Ishikawa (cell line): ENCODE measurements at regions not wholly inside any gene's neighbourhood (a gene's known extent, or its start where the extent isn't known, plus 50 kb on each side); places are given as distances from the start of the nearest gene placed in this dataset.

Experiments used
- CEBPB ChIP-seq: IDR thresholded peaks from 2 replicates; pipeline ENCODE4 v1.6.1; 2012
- CREB1 ChIP-seq: IDR thresholded peaks from 2 replicates; pipeline ENCODE4 v1.6.1; 2012; ENCODE audit warnings: low read depth
- EGR1 ChIP-seq: IDR thresholded peaks from 2 replicates; pipeline ENCODE4 v1.6.1; 2012
- EP300 ChIP-seq: IDR thresholded peaks from 2 replicates; pipeline ENCODE4 v1.6.1; 2012; ENCODE audit warnings: borderline replicate concordance
- FOXM1 ChIP-seq: IDR thresholded peaks from 2 replicates; pipeline ENCODE4 v1.6.1; 2012; ENCODE audit warnings: low read depth, borderline replicate concordance
- NFIC ChIP-seq: IDR thresholded peaks from 2 replicates; pipeline ENCODE4 v1.6.1; 2012
- RAD21 ChIP-seq: IDR thresholded peaks from 2 replicates; pipeline ENCODE4 v1.6.1; 2012; ENCODE audit warnings: low read depth
- REST ChIP-seq: IDR thresholded peaks from 2 replicates; pipeline ENCODE4 v1.6.1; 2012; ENCODE audit warnings: low read depth, mild to moderate bottlenecking
- TAF1 ChIP-seq: IDR thresholded peaks from 2 replicates; pipeline ENCODE4 v1.6.1; 2012; ENCODE audit warnings: low read depth, mild to moderate bottlenecking
- TCF12 ChIP-seq: IDR thresholded peaks from 2 replicates; pipeline ENCODE4 v1.6.1; 2012; ENCODE audit warnings: low read depth
- TEAD4 ChIP-seq: IDR thresholded peaks from 2 replicates; pipeline ENCODE4 v1.6.1; 2012
- YY1 ChIP-seq: IDR thresholded peaks from 2 replicates; pipeline ENCODE4 v1.6.1; 2012; ENCODE audit warnings: low read depth
- ZBTB7A ChIP-seq: IDR thresholded peaks from 2 replicates; pipeline ENCODE4 v1.6.1; 2012; ENCODE audit warnings: low read depth
- TF ChIP-seq, protein P1 (sequence below): IDR thresholded peaks from 2 replicates; pipeline ENCODE4 v1.6.1; 2012
- TF ChIP-seq, protein P2 (sequence below): IDR thresholded peaks from 2 replicates; pipeline ENCODE4 v1.6.1; 2012

GRCh38 chr5:2684606-2685005 lies 66.9 kb downstream of the IRX2 start:
- TF ChIP-seq TEAD4, result no peak
- TF ChIP-seq NFIC, result no peak
- TF ChIP-seq TCF12, result no peak
- TF ChIP-seq, protein P1, sequence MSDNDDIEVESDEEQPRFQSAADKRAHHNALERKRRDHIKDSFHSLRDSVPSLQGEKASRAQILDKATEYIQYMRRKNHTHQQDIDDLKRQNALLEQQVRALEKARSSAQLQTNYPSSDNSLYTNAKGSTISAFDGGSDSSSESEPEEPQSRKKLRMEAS, result no peak
- no peak for TF ChIP-seq ZBTB7A
- no peak for TF ChIP-seq TAF1
- TF ChIP-seq CREB1, result no peak
- no peak for TF ChIP-seq RAD21
- TF ChIP-seq, protein P2, sequence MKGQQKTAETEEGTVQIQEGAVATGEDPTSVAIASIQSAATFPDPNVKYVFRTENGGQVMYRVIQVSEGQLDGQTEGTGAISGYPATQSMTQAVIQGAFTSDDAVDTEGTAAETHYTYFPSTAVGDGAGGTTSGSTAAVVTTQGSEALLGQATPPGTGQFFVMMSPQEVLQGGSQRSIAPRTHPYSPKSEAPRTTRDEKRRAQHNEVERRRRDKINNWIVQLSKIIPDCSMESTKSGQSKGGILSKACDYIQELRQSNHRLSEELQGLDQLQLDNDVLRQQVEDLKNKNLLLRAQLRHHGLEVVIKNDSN, result no peak
- no peak for TF ChIP-seq REST
- no peak for TF ChIP-seq EGR1
- no peak for TF ChIP-seq FOXM1
- no peak for TF ChIP-seq EP300
- TF ChIP-seq YY1, result no peak

DNA sequence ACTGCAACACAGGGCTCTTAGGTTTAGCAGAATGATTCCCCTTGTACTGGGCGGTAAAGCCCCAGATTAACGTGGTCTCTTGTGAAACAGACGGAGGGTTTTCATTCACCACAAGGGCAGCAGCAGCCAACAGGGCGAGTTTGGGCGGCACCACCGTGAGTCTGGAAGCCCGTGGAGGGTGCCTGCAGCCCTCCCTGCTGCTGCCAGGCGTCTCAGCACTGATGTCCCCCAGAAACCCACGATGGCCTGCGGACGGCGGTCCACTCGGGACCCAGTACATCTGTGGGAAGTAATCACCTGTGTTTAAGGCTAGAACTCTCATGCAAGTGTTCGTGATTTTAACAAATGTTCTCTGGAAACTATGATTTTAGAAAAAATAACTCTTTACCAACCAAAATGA lies 67.8 kb downstream of the IRX2 start:
- no peak for TF ChIP-seq EP300
- TF ChIP-seq CREB1, result no peak
- no peak for TF ChIP-seq TAF1
- TF ChIP-seq TEAD4, result no peak
- TF ChIP-seq, protein P1, result no peak
- no peak for TF ChIP-seq FOXM1
- TF ChIP-seq RAD21, result no peak
- no peak for TF ChIP-seq NFIC
- no peak for TF ChIP-seq CEBPB
- no peak for TF ChIP-seq TCF12
- TF ChIP-seq YY1, result no peak
- TF ChIP-seq EGR1, result no peak
- TF ChIP-seq ZBTB7A, result no peak
- TF ChIP-seq REST, result no peak
- TF ChIP-seq, protein P2, result no peak

DNA sequence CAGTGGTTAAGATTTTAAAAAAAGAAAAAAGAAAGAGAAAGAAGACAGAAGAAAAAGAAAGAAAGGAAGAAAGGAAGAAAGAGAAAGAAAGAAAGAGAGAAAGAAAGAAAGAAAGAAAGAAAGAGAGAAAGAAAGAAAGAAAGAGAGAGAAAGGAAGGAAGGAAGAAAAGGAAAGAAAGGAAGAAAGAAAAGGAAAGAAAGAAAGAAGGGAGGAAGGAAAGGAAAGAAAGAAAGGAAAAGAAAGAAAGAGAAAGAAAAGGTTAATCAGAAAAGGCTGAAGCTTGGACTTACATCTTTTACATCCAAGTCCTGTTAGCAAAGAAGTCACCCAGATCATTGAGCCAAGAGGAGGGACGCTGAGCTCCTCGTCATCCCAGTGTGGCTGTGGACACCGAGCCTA lies 70.0 kb downstream of the IRX2 start:
- no peak for TF ChIP-seq TAF1
- TF ChIP-seq TCF12, result no peak

DNA sequence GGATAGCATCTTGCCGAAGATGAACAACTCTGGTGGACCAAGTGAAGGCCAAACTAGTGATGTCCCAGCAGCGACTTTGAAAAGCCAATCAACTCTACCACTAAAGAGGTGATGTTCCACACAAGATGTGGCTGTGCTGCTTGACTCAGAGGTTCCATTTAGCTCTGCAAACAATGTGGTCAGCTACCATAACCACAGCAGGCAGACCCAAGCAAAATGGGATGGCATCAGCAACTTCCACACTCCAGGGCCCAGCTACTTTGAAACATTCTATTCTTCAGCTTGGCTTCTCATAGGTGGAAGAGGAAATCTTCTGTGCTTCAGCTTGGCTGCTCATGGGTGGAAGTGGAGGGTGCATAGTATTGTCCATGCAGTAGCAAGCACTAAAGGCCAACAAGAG lies 70.5 kb downstream of the IRX2 start:
- TF ChIP-seq NFIC (no peak), YY1 (no peak), RAD21 (no peak), FOXM1 (no peak), CREB1 (no peak)

- TF ChIP-seq EP300 (no peak), TAF1 (no peak), RAD21 (no peak), CEBPB (no peak), EGR1 (no peak), REST (no peak), ZBTB7A (no peak), TEAD4 (no peak), NFIC (no peak), CREB1 (no peak), TCF12 (no peak), YY1 (no peak), FOXM1 (no peak)
- TF ChIP-seq, protein P1, result no peak
- TF ChIP-seq, protein P2, result no peak
Measured at GRCh38 chr5:2677689-2678088, 73.8 kb downstream of the IRX2 start.
